22Rv1 (cell line): ENCODE measurements at regions not wholly inside any gene's neighbourhood (a gene's known extent, or its start where the extent isn't known, plus 50 kb on each side); places are given as distances from the start of the nearest gene placed in this dataset.

Experiments
- CTCF ChIP-seq: fragments of 450-650 bp; IDR thresholded peaks from 2 replicates; pipeline ENCODE4 v1.5.1; 2017; ENCODE audit warnings: mild to moderate bottlenecking
- ZFX ChIP-seq: fragments of 450-650 bp; IDR thresholded peaks from 2 replicates; pipeline ENCODE4 v1.6.1; 2017; ENCODE audit warnings: antibody characterized with exemption, borderline replicate concordance

GRCh38 chr18:42168907-42169306 is 213.9 kb downstream of the PIK3C3 start:
- no peak for TF ChIP-seq CTCF
- TF ChIP-seq ZFX: no peak
